ENCODE measurements at regions not wholly inside any gene's neighbourhood (a gene's known extent, or its start where the extent isn't known, plus 50 kb on each side); places are given as distances from the start of the nearest gene placed in this dataset.
A peak's percentile ranks its signal among the peaks of the same experiment; 100 is the strongest.

DNA sequence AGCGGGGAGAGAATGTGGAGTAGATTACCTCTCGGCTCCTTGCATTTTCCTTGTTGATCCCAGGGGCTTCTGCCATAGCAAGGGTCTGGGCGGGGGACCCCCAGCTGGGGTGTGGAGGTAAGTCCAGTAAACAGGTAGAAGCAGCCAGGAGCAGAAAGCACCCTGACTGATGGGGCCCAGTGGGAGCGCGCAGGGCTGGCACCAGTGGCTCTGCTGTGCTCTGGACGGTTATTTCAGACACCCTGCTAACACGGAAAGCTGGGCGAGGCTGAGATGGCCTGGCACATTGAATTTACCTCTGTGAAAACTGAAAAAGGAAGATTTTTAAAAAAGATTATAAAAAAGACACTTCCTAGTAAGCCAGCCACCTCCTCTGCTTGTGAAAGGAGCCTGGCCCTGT lies 88.4 kb upstream of the CALM2 start:
- no peak for DNase-seq

DNA sequence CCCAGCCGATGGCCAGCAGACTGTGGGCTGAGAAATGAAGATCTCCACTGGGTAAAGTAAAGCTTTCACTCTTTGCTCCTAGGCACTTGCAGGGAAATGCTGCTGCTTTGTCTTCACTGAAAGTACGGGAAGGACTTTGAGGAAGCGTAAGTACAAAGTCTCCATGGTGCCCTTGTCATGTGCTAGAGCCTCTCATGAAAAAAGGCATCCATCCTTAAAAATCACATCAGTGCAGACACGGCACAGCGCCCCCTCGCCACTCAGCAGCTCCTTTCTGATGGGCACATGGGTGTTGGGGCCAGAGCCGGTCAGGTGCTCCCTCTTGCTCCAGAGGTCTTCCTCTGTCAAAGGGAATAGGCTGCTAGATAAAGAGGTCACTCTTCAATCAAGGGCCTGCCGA lies 87.8 kb upstream of the CALM2 start:
- DNase-seq, result no peak

DNA sequence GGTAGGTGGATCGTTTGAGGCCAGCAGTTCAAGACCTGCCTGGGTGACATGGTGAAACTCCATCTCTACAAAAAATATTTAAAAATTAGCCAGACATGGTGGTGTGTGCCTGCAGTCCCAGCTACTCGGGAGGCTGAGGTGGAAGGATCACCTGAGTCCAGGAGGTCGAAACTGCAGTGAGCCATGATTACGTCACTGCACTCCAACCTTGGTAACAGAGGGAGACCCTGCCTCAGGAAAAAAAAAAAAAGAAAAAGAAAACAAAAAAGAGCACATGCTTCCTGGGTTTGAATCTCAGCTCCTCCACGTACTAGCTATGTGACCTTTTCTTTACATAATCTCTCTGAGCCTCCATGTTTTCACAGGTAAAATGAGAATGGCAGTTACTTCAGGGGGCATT lies 86.3 kb upstream of the CALM2 start:
- no peak for DNase-seq

DNA sequence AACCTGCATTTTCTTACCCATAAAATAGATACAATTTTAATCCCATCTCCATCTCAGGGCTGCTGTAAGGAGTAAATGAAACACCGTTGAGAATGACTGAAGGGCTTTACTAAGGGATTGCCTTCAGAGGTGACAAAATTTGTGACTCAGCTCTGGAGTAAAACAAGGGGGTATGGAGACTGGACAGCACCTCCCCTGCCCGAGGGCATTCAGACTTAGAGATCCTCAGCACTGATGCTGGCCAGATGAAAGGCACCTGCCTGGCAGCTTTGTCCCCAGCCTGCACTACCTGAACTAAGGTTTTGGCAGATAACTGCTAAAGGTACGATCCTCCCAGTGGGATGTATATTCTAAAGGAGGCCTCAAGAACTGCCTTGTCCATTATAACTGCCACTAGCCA lies 84.7 kb upstream of the CALM2 start:
- no peak for DNase-seq

DNA sequence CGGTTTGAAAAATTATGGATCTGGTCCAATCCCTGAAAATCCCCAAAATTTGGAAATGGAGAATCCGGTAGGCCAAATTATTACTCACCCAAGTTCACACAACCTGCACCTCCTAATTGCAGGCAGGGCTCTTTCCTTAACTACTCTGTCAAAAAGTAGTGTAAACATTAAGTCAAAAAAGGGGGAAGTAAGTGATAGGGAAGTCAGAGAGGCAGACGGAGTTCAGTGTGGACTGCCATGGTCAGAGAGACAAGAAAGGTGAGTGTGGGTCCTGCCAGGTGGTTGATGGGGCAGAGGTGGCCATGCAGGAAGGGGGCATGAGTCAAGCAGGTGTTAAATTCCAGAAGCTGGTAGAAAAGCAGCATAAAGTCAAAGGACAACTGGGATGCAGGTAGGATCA lies 83.5 kb upstream of the CALM2 start:
- no peak for DNase-seq

DNA sequence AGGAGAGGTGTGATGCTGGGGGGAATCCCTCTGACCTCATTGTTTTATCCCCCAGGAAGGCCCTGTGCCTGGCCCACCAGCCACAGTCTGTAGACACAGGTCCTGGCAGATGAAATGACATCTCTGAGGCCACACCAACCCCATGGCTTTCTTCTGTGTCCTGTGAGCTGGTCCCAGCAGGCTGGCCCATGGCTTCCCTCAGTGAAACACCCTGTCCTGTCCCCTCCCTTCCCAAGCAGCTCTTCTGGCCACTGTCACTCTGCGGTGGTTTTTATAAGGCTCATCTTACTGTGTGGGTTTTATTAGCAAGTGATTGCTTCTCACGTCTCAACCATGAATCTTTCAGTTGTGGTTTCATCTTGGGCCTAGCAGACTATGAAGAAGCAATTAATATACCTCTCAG lies 81.6 kb upstream of the CALM2 start:
- DNase-seq, result no peak

DNA sequence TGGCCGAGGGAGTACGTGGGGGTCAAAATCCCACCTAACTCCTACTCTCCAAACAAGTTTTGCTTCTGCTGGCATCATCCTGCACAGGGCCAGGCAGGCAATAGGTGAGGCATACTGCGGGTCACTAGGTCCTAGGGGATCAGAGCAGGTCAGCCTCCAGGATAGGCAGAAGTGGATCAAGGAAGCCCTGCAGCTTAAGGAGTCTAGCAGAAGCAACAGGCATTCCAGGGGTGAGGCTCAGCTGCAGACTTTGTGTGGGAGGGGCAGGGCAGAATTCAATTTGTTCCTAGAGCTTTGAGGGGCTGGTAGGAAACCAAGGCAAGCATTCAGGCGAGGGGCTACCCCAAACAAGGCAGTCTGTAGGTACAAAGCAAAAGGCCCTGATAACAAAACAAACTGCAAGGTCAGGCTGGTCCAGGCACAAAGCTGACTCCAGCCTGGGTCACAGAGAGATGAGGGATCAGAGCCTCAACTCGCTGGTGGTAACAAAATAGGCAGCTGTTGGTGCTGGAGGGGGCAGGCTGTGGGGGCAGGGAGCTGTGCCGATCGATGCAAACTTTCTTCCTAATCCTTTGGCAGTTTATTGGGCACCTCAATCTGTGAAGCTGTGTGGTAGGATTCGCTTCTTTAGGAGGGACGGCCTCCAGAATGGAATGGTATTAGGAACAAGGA lies 80.2 kb upstream of the CALM2 start:
- no peak for DNase-seq

DNA sequence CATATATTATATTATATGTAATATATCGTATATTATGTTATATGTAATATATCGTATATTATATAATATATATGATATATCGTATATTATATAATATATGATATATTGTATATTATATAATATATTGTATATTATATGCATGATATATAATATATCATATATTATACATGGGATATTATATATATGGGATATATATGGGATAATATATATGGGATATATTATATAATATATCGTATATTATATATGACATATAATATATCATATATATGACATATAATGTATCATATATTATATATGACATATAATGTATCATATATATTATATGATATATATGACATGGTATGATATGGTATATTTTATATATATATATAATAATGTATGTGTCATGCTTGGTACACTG lies 79.5 kb upstream of the CALM2 start:
- DNase-seq, result no peak

DNA sequence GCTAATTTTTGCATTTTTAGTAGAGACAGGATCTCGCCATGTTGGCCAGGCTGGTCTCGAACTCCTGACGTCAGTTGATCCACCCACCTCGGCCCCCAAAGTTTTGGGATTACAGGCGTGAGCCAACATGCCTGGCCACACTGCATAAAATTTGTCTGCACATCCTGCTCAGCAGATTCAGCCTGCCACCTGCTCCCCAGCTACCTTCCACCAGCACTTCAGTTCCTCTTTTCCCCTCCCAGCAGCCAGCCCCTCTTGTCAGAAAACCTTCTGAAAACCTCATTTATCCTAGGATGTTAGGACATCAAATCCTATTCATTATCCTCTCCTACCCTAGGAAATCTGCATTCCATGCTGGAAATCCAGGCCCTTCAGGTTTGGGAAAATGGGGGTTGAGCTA lies 78.2 kb upstream of the CALM2 start:
- DNase-seq, result no peak

DNA sequence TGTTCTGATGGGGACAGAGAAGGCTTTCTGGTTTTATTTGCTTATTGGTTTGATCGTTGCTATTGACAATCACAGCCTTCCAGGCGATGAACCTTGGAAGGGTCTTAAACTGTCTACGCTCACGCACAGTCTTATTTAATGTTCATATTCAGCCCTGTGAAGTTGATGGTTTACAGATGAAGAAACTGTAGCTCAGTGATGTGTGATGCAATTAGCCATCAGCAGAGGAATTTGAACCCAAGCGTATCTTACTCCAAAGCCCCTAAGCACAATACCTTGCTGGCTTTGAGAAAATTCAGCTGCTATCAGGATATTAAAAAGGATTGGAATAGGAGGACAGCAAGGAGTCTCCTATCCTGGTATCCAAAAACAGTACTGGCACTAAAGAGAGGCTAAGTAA lies 77.1 kb upstream of the CALM2 start:
- DNase-seq, result no peak

DNA sequence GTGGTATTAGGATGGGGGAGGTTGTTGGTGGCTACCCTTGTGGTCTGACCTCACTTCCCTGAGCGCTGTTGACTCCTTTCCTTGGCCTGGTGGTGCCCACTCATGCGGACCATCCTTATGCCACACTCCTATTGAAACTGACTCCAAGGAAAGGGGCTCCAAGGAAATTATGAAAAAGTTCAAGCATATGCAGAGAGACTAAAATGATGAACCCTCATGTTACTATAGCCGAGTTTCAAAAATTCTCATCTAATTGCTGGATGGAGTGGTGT lies 75.0 kb upstream of the CALM2 start:
- no peak for DNase-seq

DNA sequence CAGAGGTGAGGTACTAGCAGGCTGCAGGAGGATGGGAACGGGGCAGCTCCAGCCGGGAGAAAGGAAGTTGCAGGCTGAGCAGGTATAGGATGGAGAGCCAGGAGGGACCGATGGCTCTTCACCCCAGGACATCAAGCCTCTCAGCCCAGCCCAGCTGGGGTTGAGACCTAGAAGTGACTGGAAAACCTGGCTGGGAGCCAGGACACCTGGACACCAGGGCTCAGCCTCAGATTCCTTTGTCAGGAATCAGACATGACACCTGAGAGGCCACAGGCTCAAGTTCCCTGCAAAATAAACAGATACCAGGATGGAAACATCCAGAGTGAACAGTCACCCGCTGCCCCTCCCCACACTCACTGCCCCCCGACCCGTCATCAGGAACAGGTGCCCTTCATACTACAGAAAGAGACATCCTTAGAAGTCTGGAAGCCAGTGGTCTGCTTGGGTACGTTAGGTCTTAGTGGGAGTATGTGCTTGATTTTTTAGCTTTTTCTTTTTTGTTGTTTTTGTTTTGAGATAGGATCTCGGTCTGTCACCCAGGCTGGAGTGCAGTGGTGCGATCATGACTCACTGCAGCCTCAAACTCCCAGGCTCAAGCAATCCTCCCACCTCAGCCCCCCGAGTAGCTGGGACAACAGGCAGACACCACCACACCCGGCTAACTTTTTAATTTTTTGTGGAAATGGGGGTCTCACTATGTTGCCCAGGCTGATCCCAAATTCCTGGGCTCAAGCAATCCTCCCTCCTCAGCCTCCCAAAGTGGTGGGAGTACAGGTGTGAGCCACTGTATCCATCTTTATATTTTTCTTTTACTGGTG lies 74.5 kb upstream of the CALM2 start:
- DNase-seq, result no peak

DNA sequence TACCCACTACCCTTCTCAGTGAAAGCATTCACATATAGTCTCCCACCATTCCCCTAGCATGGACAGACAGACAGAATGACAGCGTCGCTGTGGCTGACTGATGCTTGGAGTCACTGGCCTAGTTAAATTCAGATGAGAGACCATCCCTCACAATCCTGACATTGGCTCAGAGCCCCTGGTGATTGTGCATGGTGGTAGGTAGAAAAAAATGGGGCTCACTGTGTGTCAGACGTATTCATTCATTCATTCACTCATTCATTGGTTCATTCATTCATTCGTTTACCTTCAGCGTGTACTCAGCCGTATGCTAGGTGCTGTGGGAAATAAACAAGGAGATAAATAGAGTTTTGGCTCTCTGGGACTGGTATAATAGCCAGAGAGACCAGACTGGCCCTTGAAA lies 73.6 kb upstream of the CALM2 start:
- no peak for DNase-seq

DNA sequence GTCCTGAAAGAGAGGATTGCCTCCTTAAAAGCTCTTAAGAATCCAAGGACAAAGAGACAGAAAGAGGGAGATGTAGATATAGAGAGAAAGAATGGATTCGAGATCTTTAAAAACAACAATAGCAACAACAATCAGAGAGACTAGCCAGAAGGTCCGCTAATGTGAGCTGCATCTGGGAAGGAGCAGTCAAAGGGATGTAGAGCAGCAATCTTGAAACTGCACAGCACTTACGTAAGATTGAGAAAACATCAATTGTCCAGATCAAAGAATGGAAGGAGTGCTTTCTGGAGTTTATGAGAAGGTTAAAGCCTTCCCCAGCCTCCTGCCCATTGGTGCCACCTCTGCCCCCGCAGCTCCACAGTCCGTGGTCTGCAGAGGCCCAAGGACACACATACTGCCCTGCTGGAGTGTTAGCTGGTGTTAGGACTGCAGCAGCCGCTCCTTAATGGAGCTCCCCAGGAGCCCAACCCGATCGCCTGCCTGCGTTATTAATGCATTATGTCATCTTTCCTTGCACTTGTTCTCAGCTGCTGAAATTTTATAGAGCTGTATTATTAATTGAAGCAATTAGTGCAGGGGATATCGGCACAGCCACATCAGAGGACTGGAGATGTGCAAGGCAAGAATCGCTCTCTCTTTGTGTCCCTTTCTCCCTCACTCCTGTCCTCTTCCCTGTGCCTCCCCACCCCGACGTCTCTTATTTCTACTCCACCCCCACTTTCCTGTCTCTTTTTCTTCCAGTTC lies 73.0 kb upstream of the CALM2 start:
- DNase-seq, result peak; percentile 42

DNA sequence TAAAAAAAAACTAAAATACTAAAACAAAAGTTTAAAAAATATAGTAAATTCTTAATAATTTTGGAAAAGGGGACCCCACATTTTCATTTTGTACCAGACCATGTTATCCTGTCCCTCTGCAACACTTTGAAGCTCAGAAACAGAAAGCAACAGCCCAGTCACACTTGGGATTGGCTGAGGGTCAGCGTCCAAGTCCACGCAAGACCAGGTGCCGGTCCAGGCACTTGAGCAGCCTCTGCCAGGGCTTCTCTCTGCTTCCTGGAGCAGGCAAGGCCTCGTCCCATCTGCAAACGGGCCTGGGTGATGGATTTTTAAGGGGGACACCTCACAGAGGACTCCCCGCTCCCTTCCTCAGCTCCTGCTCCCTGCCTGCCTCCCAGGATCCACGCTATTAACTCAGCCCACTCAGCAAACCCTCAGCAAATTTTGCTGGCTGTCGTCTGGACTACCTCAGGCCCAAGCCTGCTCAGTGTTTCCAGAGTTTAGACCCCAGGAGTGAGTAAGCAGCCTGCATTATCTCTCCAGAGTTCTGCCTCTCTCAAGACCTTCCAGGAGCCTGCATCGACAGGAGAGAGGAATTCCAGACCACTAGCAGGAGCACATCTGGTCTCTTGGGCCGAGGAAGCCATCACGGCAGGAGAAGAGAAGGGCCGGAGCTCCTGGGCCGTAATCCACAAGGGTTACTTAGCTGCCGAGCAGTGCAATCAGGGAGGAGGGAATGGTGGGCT lies 67.4 kb upstream of the CALM2 start:
- DNase-seq, result no peak

DNA sequence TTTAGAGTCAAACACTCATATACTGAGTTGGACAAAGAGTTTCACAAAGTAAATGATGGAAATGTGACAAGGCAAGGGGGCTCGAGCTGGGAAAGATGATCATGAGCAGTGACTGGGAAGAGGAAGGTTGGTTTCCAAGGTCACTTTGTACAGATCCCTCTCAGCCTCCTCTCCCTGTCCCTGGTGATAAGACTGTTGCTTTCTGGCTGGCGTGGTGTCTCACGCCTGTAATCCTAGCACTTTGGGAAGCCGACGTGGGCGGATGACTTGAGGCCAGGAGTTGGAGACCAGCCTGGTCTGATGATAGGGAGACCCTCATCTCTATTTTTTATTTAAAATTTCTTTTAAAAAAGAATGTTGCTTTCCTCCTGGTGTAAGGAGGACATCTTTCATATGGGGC lies 65.4 kb upstream of the CALM2 start:
- DNase-seq, result no peak

DNA sequence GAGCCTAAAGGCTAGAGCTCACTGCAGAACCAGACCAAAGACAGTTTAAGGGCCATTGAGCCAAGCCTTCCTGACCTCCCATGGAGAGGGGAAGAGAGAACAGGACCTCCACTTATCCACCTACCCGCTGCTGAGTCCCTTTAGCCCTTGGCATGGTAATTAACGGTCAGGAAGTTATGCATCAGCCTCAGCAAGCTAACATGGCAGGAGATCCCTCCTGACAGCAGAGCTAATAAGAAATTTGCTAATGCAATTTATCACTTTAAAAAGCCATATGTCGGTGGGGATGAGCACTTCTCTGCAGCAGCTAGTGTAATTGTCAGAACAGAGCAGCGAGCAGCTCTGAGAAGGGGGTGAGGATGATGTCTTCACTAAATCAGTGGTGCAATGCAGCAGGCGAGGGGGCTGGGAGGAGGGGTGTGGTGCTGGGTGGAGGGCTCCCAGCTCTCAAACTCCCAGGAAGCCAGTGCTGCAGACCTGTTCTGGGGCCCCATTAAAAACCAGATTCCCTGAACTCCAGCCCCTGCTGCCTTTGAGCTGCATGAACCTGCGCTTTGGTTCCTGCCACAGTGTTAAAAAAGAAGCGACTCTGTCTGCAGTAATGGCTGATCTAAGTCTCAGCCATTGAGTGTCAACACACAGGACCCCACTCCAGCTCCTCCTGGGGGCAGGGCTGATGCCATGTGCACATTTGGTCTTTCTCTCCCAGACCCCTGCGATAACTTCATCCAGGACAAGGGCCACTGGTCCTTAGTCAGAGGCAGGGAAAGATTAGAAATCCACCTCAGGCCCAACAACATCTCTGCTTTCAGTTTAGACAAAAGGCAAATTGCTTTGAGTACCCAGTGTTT lies 63.0 kb upstream of the CALM2 start:
- DNase-seq, result peak; percentile 10

DNA sequence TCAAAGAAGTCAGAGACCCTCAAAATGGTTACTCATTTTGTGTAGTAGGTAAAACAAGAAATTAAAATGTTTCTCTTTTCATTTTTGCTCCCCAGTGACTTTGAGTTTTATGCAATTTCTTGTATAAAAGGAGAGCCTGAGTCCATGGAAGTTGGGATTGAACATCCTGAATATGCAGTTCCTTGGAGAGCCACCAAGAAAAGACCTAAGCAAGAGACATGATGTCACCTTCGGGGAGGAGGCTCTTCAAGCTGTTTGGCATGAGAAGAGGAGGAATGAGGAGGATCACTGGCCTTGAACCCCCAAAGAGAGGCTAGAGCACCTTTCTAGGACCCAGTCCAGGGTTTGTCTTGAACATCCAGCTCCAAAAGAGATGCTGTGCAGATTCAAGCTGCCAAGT lies 62.3 kb upstream of the CALM2 start:
- DNase-seq, result peak; percentile 13

DNA sequence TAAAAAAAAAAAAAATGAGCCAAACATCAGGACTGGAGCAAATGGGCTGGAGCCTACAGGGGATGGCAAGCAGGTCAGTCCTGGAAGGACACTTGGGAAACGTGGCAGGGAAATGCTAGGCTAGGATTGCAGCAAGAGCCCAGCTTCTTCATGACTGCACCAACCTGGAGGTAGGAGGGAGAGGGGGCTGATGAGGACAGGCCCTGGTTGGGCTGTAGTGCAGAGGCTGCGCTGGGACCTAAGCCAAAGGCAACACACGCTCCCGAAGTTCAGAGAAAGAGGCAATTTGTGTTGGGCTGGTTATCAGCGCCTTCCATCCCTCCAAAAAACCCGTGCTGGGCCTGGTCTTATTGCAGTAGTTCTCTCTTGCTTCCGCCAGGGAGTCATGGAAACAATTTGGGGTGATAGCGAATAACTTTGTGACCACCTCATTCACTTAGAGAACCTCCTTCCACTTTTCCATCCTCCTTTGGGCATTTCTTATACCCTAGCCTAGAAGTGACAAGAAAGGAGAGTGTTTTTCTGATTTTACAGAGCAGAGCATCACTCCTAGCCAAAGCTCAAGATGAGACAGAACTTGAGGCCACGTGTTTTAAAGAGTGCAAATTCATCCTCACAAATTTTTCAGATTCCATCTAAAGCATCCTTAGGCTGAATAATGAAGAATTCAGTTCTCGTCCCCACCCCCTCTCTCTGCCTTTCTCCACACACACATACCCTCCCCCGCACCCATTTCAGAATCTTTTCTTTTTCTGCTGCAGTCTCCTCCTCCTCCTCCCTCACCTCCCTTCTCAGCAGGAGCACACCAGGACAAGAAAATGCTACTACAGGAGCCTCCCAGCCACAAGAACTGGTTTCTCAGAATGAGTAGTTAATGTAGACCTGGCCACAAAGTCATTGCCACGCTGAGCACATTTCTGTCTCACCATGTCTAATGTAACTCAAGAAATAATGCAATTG lies 61.3 kb upstream of the CALM2 start:
- peak; percentile 81 for DNase-seq

DNA sequence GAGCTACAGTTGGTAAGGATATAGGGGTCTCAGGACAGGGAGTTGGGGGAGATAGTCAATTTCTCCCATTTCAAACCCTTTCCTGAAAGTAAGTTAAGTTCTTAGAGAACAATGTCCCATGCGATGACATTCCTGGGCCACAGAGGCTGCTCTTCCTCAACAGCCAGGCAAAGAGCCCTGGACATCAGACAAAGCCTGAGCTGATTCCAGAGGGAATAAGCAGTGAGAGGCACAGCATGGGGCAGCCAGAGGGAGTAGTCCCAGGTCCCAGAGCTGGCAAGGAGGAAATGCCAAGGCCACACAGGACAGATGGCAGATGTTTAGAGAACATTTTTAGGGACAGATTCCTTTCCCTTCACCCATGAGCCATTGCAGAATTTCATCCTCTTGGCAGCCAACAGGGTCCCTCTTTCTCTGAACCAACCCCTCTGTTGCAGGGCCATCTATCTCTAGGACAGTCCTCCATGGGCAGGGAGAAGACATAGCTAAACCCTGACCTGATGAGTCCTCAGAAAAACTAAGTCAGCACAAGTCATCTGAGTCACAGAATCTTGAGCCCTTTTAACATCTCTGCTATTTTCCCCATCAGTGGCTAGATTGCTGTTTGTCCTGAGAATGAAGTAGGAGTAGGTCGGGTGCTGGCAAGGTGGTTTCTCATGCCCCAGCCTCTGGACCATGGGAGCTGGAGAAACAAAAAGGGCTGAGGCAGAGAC lies 60.3 kb upstream of the CALM2 start:
- no peak for DNase-seq

DNA sequence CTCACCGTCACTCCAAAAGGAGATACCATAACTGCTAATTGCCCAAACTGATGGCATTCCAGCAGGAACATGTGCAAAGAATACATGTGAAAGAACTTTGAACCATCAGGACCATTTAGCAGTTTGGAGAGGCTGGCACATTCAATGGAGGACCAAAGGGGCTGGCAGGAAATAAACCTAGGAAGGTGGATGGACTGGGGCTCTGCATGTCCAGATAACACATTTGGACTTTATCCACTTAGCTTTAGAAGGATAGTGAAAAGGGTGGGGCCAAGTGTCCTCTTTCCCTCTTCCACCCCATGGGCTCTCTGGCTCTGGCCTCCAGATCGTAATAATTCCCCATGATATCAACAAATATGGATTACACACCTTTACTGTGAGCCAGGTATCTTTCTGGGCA lies 58.8 kb upstream of the CALM2 start:
- DNase-seq, result no peak
